HG02763 (cell line): ENCODE measurements at regions not wholly inside any gene's neighbourhood (a gene's known extent, or its start where the extent isn't known, plus 50 kb on each side); places are given as distances from the start of the nearest gene placed in this dataset.

Experiments
- ATAC-seq: cut with Tn5 transposase; IDR thresholded peaks from one replicate; pipeline ENCODE4 v1.9.1; 2021; ENCODE audit warnings: mild to moderate bottlenecking, moderate library complexity; ENCODE audit not compliant: unreplicated experiment

DNA sequence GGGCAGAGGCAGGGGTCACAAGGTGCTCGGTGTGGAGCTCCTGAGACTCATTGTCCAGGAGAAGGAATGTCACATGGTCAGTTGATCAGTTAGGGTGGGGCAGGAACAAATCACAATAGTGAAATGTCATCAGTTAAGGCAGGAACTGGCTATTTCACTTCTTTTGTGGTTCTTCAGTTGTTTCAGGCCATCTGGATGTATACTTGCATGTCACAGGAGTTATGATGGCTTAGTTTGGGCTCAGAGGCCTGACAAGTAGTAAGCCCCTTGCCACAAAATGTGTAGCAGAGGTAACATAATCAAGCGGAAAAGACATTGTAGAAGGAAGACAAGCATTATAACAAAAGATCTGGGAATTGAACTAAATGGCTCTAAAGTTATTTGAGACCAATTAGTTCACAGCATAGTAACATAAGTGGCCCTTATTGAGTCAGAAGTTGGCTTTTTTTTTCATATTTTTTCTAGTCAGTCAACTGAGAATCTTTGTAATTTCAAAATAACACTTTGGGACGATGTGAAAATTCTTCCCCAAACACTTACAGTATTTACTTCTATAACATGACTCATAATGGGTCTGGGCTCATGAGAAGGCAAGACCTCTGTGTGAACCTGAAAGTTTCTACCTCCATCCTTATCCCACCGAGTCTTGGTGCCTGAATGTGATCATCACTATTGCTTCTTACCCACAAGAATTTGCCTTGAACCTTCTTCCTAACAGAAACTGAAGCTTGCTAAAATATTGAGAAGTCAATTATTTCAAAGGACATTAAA, 137.0 kb upstream of the DPT start:
- no peak for ATAC-seq

DNA sequence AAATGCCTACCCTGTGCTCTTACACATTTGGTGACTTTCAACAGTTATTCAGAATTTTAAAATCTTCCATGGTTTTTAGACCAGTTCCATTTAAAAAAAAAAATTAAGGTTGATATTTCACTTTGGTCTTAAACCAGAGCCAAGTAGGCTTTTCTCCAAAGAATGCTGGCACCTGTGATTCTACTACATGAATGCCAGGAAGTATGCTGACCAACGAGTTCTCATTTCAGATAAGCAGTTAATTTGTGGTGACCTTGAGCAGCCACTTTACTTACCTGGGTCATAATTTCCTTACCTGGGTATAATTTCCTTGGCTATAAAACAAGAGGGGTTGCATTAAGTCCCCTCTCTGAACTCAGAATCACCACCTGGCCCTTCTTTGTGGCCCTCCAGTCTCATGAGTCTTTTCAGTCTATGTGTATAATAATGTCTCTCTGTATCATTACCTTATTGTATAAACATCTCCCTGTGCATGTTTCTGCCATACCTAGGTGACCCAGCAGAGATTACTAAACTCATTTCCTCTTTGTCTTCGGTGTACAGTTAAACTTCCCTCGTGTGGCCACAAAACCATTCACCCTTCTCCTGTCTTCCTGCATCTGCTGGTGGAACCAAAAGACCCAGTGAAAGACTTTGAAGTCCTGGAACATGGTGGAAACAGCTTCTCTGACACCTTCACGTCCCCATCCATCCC, 139.1 kb upstream of the DPT start:
- no peak for ATAC-seq

DNA sequence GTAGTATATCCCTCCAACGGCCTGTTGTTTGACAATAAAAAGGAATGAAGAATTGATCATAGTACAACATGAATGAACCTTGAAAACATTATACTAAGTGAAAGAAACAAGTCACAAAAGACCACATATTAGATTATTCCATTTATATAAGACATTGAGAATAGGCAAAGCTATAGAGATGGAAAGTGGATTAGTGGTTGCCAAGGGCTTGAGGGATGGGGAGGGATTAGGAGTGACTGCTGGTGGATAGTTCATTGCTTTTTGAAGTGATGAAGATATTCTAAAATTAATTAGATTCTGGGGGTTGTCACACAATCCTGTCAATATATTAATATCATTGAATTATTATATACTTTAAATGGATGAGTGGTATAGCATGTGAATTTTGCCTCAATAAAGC, 142.5 kb upstream of the DPT start:
- ATAC-seq, result no peak

- ATAC-seq, result no peak
Observed at GRCh38 chr1:168875831-168876230, 146.8 kb upstream of the DPT start.

DNA sequence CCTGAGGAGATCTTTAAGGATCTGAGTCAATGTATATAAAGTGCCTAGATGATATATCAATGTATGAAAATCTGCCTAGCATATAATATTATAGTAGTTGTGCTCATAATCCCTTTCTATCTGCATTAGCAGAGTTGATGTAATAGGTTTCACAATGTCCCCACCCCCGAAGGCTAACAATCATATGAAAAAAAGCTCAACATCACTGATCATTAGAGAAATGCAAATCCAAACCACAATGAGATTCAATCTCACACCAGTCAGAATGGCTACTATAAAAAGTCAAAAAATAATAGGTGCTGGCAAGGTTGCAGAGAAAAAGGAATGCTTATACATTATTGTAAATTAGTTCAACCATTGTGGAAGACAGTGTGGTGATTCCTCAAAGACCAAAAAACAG, 147.8 kb upstream of the DPT start:
- ATAC-seq, result no peak

DNA sequence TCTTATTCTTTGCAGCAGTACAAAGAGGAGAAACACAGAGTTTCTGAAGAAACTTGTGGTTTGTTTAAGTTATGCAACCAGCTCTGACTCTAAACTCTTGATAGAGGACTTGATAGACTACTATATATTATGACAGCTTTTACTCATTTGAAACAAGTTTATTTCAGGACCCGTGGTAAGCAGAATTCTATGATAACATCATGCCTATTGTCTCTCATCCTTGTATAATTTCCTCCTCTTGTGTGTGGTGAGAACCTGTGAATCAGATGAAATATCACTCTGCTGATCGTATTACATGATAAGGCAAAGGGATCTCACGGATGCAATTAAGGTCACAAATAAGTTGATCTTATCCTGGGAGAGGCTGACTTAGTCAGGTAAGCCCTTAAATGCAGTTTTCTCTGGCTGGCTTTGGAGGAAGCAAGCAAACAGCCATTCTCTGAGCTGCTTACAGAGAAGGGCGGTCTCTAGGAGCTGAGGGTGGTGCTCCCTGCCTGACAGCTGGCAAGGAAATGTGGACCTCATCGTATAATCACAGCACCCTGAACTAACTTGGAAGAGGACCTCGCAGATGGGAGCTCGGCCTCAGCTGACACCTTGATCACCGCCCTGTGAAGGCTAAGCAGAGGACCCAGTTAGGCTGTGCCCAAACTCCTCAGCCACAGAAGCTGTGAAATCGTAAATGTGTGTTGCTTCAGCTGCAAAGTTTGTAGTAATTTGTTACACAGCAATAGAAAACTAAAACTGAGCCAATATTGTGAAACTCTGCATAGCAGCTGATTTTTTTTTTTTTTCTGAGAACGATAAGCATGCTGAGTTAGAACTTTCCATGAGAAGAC, 151.1 kb upstream of the DPT start:
- ATAC-seq, result no peak

- no peak for ATAC-seq
Observed at GRCh38 chr1:168881656-168882260, 152.8 kb upstream of the DPT start.

- no peak for ATAC-seq
Observed at GRCh38 chr1:168887381-168887780, 158.4 kb upstream of the DPT start.

DNA sequence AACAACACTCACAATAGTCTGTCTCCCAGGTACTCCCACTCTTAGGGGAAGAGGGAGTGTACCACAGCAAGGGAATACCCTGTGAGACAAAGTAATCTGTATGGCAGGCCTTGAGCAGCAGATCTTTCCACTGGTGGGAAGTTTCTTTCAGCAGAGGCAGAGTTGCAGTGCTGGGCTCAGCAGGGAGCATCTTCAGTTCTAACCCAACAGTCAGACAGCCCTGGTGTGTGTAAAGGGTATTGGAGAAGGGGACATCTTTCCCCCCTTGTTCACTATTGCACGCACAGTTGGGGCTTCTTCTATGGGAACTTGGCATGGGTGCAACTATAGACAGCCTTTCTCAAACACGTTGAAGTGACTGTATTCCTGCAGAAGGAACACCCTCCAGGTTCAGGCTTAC, 159.4 kb upstream of the DPT start:
- ATAC-seq, result no peak

DNA sequence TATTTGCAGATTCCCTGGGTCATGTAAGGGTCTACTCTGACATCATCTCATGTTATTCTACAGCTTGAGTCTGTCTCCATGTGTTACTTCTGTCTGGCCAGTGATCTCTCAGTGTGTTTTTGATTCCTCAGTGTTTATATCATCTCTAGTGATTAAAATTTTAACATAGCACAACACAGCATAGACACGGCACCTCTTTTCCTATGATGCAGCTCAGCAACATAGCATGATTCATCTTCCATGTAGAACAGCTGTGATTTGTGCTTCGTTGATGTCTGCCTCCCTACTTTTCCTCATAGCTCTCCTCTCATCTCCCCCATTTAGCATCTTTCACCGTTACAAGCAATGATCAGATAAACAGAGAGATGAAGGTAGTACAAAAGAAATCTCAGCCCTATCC, 163.9 kb upstream of the DPT start:
- ATAC-seq, result no peak

DNA sequence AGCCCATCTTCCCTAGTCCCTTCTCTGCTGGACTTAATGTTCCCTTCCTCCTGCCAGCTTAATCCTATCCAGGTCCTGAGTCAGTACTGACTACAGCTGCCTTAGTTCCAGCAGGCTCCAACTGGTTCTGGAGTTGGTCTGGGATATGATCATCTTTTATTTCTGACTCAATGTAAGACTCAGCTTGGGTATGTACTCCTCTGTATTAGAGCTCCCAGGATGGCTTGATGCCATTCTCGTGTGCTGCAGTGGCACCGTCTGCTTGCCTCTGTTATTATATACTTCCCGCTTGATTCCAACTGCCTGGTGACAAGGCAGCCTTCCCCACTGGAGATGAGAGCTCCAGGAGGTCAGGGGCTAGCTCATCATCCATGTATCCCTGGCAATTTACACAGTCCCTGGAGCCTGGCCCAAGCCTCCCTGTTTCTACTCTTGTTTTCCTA, 164.4 kb upstream of the DPT start:
- ATAC-seq, result no peak

GRCh38 chr1:168894397-168894903, 165.4 kb upstream of the DPT start:
- ATAC-seq, result no peak

GRCh38 chr1:168897249-168897648, 168.2 kb upstream of the DPT start:
- ATAC-seq, result no peak

GRCh38 chr1:168903237-168903830, 174.3 kb upstream of the DPT start:
- no peak for ATAC-seq

DNA sequence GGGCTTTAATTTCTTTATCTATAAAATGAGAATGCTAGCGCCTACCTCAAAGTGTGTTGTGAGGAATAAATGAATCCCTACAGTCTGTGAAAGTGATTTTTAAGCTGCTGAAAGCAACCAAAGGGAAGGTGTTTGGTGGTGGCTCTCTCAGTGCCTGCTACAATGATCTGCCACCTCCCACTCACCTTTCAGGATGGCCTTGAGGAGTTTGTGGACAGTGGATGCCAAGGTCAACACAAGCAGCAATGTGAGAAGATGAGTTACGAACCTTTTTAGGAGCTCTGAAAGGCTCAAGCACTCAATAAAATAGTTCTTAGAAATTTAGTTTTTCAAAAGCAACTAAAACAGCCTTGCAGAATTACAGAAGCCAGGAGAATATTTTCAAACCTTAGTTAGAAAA, 176.6 kb upstream of the DPT start:
- no peak for ATAC-seq

- ATAC-seq, result no peak
Observed at GRCh38 chr1:168906367-168906766, 177.4 kb upstream of the DPT start.

DNA sequence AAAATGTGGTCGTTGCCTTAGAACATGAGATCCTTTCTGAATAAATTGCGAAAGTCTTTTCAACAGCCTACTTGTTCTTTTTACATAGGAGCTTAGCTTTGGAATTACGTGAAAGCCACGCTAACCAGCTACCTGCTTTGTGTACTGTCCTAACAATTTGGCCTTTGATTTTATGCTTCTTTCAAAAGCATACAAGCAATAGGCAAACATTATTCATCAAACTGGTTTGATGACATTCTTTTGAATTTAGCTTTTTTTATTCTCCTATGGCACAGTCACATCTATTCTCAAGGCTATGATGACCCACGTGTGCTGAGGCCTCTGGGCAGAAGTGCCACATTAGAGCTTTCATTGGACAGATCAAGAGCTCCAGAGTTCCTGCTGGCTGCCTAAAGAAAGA, 178.0 kb upstream of the DPT start:
- ATAC-seq, result no peak

DNA sequence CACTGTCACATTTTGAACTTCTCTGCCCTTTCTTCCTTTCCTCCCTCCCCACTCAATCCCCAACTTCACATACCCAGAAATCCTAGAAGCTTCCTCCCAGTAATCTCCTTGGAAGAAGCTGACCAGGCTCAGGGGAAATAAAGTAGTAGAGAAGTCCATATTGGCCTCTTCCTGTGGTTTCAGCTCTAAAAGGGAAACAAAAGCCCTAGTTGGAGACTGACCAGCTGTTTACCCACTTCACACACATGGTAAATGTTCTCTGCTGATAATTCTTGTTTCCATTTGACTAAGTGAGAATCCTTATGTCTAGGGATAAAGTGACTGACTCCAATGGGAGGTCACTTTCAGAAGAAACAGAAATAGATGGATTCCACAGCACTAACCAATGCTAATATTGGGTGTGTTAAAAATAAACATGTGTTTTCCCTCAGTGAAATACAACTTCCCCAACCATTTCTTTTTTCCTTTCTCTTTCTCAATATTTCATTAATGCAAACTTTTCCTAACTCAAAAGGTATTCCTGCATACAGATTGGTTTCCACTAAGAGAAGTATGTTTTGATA, 178.9 kb upstream of the DPT start:
- ATAC-seq, result no peak

DNA sequence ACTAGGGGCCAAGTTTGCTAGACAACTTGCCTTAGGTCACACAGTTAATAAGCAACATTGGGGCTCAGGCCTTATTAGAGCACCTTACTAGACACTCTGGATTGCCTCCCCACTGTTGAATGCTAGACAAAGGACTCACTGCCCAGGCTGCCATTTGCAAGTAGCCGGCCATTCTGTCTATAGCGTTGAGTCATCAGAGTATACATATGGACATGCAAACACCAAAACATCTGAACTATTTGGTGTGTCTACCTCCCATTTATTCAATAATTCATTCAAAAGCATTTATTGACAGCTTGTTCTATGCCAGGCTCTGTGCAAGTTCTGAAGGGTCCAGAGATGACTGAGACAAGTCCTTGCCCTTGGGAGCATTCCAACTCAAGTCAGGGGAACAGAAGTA, 181.4 kb upstream of the DPT start:
- ATAC-seq, result no peak

DNA sequence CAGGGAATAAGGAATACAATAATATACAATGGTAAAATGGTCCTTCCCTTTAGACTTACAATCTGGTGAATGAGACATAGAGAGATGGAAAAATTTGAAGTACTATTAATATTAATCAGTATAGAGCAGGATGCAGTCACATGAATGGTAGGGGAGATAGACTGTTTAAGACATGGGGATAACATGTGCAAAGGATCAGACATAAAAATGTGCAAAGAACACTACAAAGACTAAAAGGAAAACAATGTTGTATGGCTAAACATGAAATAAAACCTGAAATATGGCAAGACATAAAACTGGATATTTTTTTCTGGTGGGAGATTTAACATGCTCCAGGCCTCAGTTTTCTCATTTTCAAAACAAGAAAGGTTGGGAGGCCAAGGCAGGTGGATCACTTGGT, 182.4 kb upstream of the DPT start:
- no peak for ATAC-seq
